IPS-18a (cell line): ENCODE measurements at regions not wholly inside any gene's neighbourhood (a gene's known extent, or its start where the extent isn't known, plus 50 kb on each side); places are given as distances from the start of the nearest gene placed in this dataset.

Experiments used
- H3K27ac ChIP-seq: one replicate; pipeline ENCODE4 v1.5.1; 2013; ENCODE audit warnings: low read length
- H3K27me3 ChIP-seq: one replicate; pipeline ENCODE4 v1.6.1; 2013; ENCODE audit warnings: mild to moderate bottlenecking, low read length; ENCODE audit not compliant: control insufficient read depth, insufficient read depth
- H3K36me3 ChIP-seq: one replicate; pipeline ENCODE4 v1.6.1; 2013; ENCODE audit warnings: low read depth, low read length; ENCODE audit not compliant: control insufficient read depth
- H3K4me1 ChIP-seq: one replicate; pipeline ENCODE4 v1.6.1; 2013; ENCODE audit warnings: low read depth, low read length; ENCODE audit not compliant: control insufficient read depth
- H3K4me3 ChIP-seq: one replicate; pipeline ENCODE4 v1.5.1; 2013; ENCODE audit warnings: low read length
- H3K9ac ChIP-seq: one replicate; pipeline ENCODE4 v1.6.1; 2013; ENCODE audit warnings: mild to moderate bottlenecking, low read length, moderate library complexity
- H3K9me3 ChIP-seq: one replicate; pipeline ENCODE4 v1.6.1; 2013; ENCODE audit warnings: low read depth, low read length; ENCODE audit not compliant: control insufficient read depth

GRCh38 chr2:42935692-42936671 is 143.6 kb upstream of the HAAO start:
- no peak overlapping the region for H3K9ac ChIP-seq
- H3K9me3 ChIP-seq, result no peaks in the 10 kb centered on the region
- H3K27ac ChIP-seq, result no peak overlapping the region
- no peak overlapping the region for H3K4me3 ChIP-seq
- H3K4me1 ChIP-seq, result peaks cover 4% of the 10 kb centered on the region
- no peaks in the 10 kb centered on the region for H3K36me3 ChIP-seq
- H3K27me3 ChIP-seq, result no peaks in the 10 kb centered on the region

DNA sequence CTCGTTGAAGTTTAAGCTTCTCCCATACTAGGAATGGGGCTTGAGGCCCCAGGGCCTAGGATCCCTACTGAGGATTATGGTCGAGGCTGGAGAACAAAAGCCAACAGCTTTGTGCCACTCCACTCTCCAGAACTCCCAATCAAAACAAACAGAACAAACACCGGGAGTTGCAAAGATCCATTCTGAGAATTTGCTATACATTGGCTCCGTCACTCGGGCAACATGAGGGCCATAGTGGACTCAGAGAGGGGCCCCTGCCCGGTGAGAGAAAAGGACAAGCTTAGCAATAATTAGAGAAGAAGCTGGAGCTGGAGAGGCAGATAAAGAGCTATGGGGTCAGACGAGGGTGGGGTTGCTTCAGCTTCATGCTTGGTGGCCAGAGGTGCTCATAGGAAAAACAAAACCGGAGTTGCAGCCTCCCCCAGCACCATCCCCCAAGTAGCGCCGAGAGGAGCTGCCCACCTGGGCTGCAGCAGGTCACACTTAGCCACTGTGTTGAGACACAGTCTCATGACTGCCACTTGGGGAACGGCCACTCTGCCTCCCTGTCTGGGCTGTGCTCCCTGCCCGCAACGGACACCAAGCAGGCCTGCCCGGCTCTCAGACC is 142.3 kb upstream of the HAAO start:
- peaks cover 12% of the 10 kb centered on the region for H3K4me1 ChIP-seq
- H3K4me3 ChIP-seq, result no peak overlapping the region
- H3K27ac ChIP-seq, result no peak overlapping the region

GRCh38 chr2:42933824-42934254 is 141.5 kb upstream of the HAAO start:
- no peaks in the 10 kb centered on the region for H3K9me3 ChIP-seq
- H3K4me1 ChIP-seq, result peaks cover 21% of the 10 kb centered on the region
- H3K27ac ChIP-seq, result no peak overlapping the region
- H3K36me3 ChIP-seq, result no peaks in the 10 kb centered on the region
- no peak overlapping the region for H3K9ac ChIP-seq
- no peaks in the 10 kb centered on the region for H3K27me3 ChIP-seq
- H3K4me3 ChIP-seq, result no peak overlapping the region

More for the DNA sequence above, 142.3 kb upstream of the HAAO start:
- Histone ChIP-seq H3K36me3 (no peaks in the 10 kb centered on the region), H3K9ac (no peak overlapping the region), H3K27me3 (no peaks in the 10 kb centered on the region), H3K9me3 (no peaks in the 10 kb centered on the region)

DNA sequence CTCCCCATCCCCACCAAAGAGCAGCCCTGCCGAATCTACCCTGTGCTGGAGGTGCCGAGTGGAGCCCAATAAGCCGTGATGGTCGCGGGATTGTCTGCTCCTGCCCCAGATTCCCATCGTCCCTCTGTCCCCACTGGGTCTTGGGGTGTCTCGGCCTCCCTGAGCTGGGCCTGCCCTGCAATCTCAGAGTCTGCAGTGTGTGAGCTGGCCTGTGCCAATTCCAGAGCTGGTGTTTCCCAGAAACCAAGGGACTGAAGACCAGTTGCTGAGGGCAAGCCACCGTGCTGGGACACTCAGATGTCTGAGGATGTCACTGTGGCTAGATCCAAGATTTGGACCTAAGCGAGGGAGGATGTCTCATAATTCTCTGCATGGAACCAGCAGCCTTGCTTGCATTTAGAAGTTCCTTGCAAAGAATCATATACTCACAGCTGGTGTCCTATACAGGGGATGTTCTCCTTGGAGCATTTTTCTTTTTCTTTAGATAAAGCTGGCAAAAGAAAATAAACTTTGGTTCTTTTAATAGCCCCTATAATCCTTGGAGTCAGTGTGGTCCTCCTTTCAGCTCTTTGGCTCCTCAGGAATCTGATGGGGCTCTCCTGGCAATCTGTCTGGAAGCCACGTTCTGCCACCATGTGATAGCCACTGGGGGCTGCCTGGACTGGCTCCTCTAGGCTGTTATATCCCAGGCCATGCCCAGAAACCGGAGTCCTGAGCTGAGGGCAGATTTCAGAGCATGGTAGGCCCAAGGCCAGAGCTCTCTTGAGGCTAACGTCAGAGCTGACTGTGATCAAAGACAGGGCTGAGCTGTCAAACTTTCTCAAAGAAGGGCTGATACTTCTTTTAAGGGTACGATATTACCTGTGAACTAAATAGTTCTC is 140.1 kb upstream of the HAAO start:
- peaks cover 33% of the 10 kb centered on the region for H3K4me1 ChIP-seq
- H3K9me3 ChIP-seq, result no peaks in the 10 kb centered on the region
- H3K27ac ChIP-seq, result no peak overlapping the region
- no peaks in the 10 kb centered on the region for H3K36me3 ChIP-seq
- H3K9ac ChIP-seq, result no peak overlapping the region
- H3K4me3 ChIP-seq, result no peak overlapping the region
- no peaks in the 10 kb centered on the region for H3K27me3 ChIP-seq

- H3K27me3 ChIP-seq, result no peaks in the 10 kb centered on the region
- H3K36me3 ChIP-seq, result no peaks in the 10 kb centered on the region
- peaks cover 33% of the 10 kb centered on the region for H3K4me1 ChIP-seq
- no peak overlapping the region for H3K9ac ChIP-seq
- H3K27ac ChIP-seq, result no peak overlapping the region
- no peaks in the 10 kb centered on the region for H3K9me3 ChIP-seq
- H3K4me3 ChIP-seq, result no peak overlapping the region
Observed at GRCh38 chr2:42931818-42932195, 139.4 kb upstream of the HAAO start.

DNA sequence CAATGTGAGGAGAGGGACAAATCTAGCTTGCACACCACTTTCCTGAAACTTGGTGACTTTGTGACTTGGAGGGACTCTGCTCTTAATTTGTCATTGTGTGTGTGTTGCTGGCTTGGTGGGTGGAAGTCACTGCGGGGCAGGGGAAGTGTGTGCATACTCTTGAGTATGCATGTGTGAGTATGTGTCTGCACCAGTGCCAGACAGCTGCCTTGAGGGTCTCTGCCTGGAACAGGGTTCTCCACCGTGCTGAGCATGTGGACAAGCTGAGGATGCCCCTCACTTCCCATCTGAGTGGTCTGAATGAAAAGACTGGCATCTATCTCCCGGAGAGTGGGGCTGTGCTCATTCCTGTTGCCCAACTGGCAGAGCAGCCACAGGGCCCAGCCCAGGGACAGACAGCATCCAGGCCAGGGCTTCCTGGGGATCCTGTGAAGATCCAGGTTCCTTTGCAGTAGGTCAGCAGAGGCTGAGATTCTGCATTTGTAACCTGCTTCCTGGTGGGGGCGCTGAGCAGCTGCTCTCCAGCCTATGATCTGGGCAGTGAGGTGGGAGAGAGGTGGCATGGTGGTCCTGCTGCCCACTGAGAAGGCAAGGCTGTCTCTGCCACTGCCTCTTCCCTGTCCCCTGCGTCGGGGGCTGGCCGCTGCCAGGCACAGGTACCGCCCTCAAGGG is 138.9 kb upstream of the HAAO start:
- no peaks in the 10 kb centered on the region for H3K36me3 ChIP-seq
- H3K27me3 ChIP-seq, result no peaks in the 10 kb centered on the region
- H3K27ac ChIP-seq, result no peak overlapping the region
- H3K4me3 ChIP-seq, result no peak overlapping the region
- peaks cover 35% of the 10 kb centered on the region for H3K4me1 ChIP-seq
- H3K9me3 ChIP-seq, result no peaks in the 10 kb centered on the region
- no peak overlapping the region for H3K9ac ChIP-seq

GRCh38 chr2:42930025-42930581 is 137.7 kb upstream of the HAAO start:
- H3K27me3 ChIP-seq, result no peaks in the 10 kb centered on the region
- no peak overlapping the region for H3K27ac ChIP-seq
- peaks cover 47% of the 10 kb centered on the region for H3K4me1 ChIP-seq
- no peaks in the 10 kb centered on the region for H3K36me3 ChIP-seq
- H3K4me3 ChIP-seq, result no peak overlapping the region
- H3K9me3 ChIP-seq, result no peaks in the 10 kb centered on the region
- H3K9ac ChIP-seq, result no peak overlapping the region

- H3K4me3 ChIP-seq, result no peak overlapping the region
- no peaks in the 10 kb centered on the region for H3K27me3 ChIP-seq
- no peak overlapping the region for H3K9ac ChIP-seq
- H3K27ac ChIP-seq, result no peak overlapping the region
- H3K36me3 ChIP-seq, result no peaks in the 10 kb centered on the region
- peaks cover 52% of the 10 kb centered on the region for H3K4me1 ChIP-seq
- H3K9me3 ChIP-seq, result no peaks in the 10 kb centered on the region
Observed at GRCh38 chr2:42929546-42930024, 137.2 kb upstream of the HAAO start.

DNA sequence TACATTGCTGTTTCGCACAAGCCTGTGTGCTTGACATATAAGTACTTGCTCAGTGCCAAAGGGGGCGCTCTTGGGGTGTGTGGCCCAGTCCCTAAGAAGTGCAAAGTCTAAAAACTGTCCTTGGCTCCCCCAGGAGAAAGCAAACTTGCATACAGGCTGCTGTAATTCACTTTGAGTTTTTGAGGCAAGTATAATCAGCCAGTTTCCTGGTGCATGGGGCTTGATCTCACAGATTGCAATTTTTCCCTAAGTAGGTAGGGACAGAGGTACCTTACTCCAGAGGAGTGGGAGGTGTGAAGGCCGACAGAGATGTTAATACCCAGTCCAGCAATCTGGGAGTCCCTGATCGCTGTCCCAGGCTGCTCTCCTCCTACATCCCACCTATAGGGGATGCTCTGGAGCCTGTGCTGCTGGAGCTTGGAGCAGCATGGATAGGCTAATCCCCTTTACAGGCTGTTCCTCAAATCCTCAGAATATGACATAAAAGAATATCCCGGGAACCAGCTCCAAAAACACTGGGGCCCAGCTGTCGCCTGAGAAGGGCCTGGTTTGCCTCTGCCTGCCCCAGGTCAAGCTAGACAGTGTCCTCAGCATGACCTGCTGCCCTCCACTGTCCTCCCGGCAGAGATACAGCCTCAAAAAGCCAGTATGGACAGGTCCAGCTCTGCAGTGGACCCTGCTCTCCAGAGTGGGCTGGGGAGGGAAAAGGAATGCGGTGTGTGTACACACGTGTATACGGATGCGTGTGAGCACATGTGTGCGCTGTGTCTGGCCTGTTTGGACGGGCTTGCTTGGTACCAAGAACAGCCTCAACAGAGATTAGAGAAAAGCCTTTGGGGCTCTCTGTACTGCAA is 136.5 kb upstream of the HAAO start:
- Histone ChIP-seq H3K9ac (no peak overlapping the region), H3K27ac (no peak overlapping the region), H3K4me1 (peaks cover 58% of the 10 kb centered on the region)

GRCh38 chr2:42928161-42928691 is 135.8 kb upstream of the HAAO start:
- Histone ChIP-seq H3K4me1 (peaks cover 64% of the 10 kb centered on the region), H3K9ac (no peak overlapping the region), H3K27me3 (no peaks in the 10 kb centered on the region), H3K9me3 (no peaks in the 10 kb centered on the region), H3K4me3 (no peak overlapping the region), H3K36me3 (no peaks in the 10 kb centered on the region), H3K27ac (no peak overlapping the region)

More for the DNA sequence above, 136.5 kb upstream of the HAAO start:
- H3K27me3 ChIP-seq, result no peaks in the 10 kb centered on the region
- no peak overlapping the region for H3K4me3 ChIP-seq
- H3K9me3 ChIP-seq, result no peaks in the 10 kb centered on the region
- no peaks in the 10 kb centered on the region for H3K36me3 ChIP-seq
